ENCODE measurements at regions not wholly inside any gene's neighbourhood (a gene's known extent, or its start where the extent isn't known, plus 50 kb on each side); places are given as distances from the start of the nearest gene placed in this dataset.

- TF ChIP-seq CTCF (IDR thresholded peaks at IDR 0.05) (no peak), ZFX (IDR thresholded peaks at IDR 0.05; ENCODE audit: borderline replicate concordance) (no peak)
Observed at GRCh38 chr6:140932909-140933308, 1199.8 kb upstream of the GJE1 start.
